ENCODE measurements at regions not wholly inside any gene's neighbourhood (a gene's known extent, or its start where the extent isn't known, plus 50 kb on each side); places are given as distances from the start of the nearest gene placed in this dataset.

GRCh38 chr1:186620566-186621350 lies 59.5 kb downstream of the PTGS2 start:
- H3K9me3 ChIP-seq: no peaks in the 10 kb centered on the region
- no peak for DNase-seq
- H3K27ac ChIP-seq: no peak overlapping the region
- no peaks in the 10 kb centered on the region for H3K27me3 ChIP-seq
- no peak overlapping the region for H3K4me3 ChIP-seq
- TF ChIP-seq POLR2A (IDR thresholded peaks at IDR 0.05): no peak
- TF ChIP-seq, protein P1, sequence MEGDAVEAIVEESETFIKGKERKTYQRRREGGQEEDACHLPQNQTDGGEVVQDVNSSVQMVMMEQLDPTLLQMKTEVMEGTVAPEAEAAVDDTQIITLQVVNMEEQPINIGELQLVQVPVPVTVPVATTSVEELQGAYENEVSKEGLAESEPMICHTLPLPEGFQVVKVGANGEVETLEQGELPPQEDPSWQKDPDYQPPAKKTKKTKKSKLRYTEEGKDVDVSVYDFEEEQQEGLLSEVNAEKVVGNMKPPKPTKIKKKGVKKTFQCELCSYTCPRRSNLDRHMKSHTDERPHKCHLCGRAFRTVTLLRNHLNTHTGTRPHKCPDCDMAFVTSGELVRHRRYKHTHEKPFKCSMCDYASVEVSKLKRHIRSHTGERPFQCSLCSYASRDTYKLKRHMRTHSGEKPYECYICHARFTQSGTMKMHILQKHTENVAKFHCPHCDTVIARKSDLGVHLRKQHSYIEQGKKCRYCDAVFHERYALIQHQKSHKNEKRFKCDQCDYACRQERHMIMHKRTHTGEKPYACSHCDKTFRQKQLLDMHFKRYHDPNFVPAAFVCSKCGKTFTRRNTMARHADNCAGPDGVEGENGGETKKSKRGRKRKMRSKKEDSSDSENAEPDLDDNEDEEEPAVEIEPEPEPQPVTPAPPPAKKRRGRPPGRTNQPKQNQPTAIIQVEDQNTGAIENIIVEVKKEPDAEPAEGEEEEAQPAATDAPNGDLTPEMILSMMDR (IDR thresholded peaks at IDR 0.05): no peak
- no peaks in the 10 kb centered on the region for H3K36me3 ChIP-seq
- H3K4me1 ChIP-seq: peaks cover 0 to 3% (median 0%) of the 10 kb centered on the region in 4 donors

- H3K9me3 ChIP-seq: no peaks in the 10 kb centered on the region
- peak overlapping the region in 2 of 4 donors; percentile 3 to 4 for H3K27ac ChIP-seq
- H3K27me3 ChIP-seq: no peaks in the 10 kb centered on the region
- DNase-seq: peak in 2 of 3 donors; percentile 51 to 78
- H3K36me3 ChIP-seq: no peaks in the 10 kb centered on the region
- peaks cover 0 to 3% (median 0%) of the 10 kb centered on the region in 4 donors for H3K4me1 ChIP-seq
- H3K4me3 ChIP-seq: peak overlapping the region in 3 of 4 donors; percentile 10 to 39 (median 38)
- TF ChIP-seq, protein P1 (IDR thresholded peaks at IDR 0.05): no peak
- no peak for TF ChIP-seq POLR2A (IDR thresholded peaks at IDR 0.05)
Observed at GRCh38 chr1:186618401-186619170, 61.6 kb downstream of the PTGS2 start.

DNA sequence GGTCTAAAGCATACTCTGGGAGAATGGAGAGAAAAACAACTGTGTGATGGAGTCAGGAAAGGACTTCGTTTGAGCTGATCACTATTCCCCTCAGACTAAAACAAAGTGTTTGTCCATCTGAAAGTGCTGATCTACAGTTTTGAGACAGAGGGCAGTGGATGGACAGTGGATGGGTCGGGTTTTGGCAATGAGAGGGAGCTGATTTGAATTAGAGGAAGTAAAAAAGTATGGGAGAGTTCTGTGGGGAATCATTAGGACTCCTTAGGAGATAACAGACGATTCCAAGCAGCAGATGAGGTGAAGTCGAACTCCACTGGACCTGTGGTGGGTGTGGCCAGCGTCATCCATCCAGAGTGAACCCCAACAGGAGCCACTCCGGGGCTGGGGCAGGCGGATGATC lies 62.3 kb downstream of the PTGS2 start:
- no peaks in the 10 kb centered on the region for H3K27me3 ChIP-seq
- H3K36me3 ChIP-seq: no peaks in the 10 kb centered on the region
- H3K27ac ChIP-seq: peak overlapping the region in 1 of 4 donors; percentile 3
- peak overlapping the region in 2 of 4 donors; percentile 38 to 39 for H3K4me3 ChIP-seq
- TF ChIP-seq, protein P1 (IDR thresholded peaks at IDR 0.05): no peak
- TF ChIP-seq POLR2A (IDR thresholded peaks at IDR 0.05): no peak
- H3K9me3 ChIP-seq: no peaks in the 10 kb centered on the region
- DNase-seq: no peak
- H3K4me1 ChIP-seq: peaks cover 0 to 3% (median 0%) of the 10 kb centered on the region in 4 donors

- Histone ChIP-seq H3K9me3 (no peaks in the 10 kb centered on the region), H3K27me3 (no peaks in the 10 kb centered on the region), H3K4me3 (no peak overlapping the region), H3K27ac (no peak overlapping the region), H3K36me3 (no peaks in the 10 kb centered on the region), H3K4me1 (peaks cover 0 to 3% (median 0%) of the 10 kb centered on the region in 4 donors)
- DNase-seq: no peak
- TF ChIP-seq POLR2A (IDR thresholded peaks at IDR 0.05): no peak
- TF ChIP-seq, protein P1 (IDR thresholded peaks at IDR 0.05): no peak
Observed at GRCh38 chr1:186616511-186616910, 63.7 kb downstream of the PTGS2 start.

- H3K4me3 ChIP-seq: no peak overlapping the region
- no peak overlapping the region for H3K27ac ChIP-seq
- no peak for DNase-seq
- no peaks in the 10 kb centered on the region for H3K36me3 ChIP-seq
- TF ChIP-seq POLR2A (IDR thresholded peaks at IDR 0.05): no peak
- TF ChIP-seq, protein P1 (IDR thresholded peaks at IDR 0.05): no peak
- no peaks in the 10 kb centered on the region for H3K9me3 ChIP-seq
- H3K27me3 ChIP-seq: no peaks in the 10 kb centered on the region
- peaks cover 0 to 3% (median 0%) of the 10 kb centered on the region in 4 donors for H3K4me1 ChIP-seq
Observed at GRCh38 chr1:186615332-186615731, 64.9 kb downstream of the PTGS2 start.
